HG02870 (cell line): ENCODE measurements at regions not wholly inside any gene's neighbourhood (a gene's known extent, or its start where the extent isn't known, plus 50 kb on each side); places are given as distances from the start of the nearest gene placed in this dataset.

Experiments used
- ATAC-seq: cut with Tn5 transposase; IDR thresholded peaks from one replicate; pipeline ENCODE4 v1.9.1; 2021; ENCODE audit warnings: mild to moderate bottlenecking, moderate library complexity; ENCODE audit not compliant: unreplicated experiment

- ATAC-seq = no peak
These were observed 274.9 kb downstream of the LMO4 start for GRCh38 chr1:87603626-87604025.

- ATAC-seq = no peak
These were observed 284.3 kb downstream of the LMO4 start for GRCh38 chr1:87612956-87613355.

- no peak for ATAC-seq
These were observed 286.8 kb downstream of the LMO4 start for GRCh38 chr1:87615491-87615890.

GRCh38 chr1:87615901-87616300 is 287.2 kb downstream of the LMO4 start:
- ATAC-seq = no peak

GRCh38 chr1:87620807-87621206 is 292.1 kb downstream of the LMO4 start:
- ATAC-seq = no peak

GRCh38 chr1:87629673-87630072 is 301.0 kb downstream of the LMO4 start:
- no peak for ATAC-seq

- no peak for ATAC-seq
These were observed 303.6 kb downstream of the LMO4 start for GRCh38 chr1:87632232-87632631.

GRCh38 chr1:87636198-87636892 is 307.7 kb downstream of the LMO4 start:
- ATAC-seq = no peak

GRCh38 chr1:87638636-87639035 is 310.0 kb downstream of the LMO4 start:
- ATAC-seq = no peak

- ATAC-seq = no peak
These were observed 313.3 kb downstream of the LMO4 start for GRCh38 chr1:87641996-87642395.

- ATAC-seq = no peak
These were observed 314.0 kb downstream of the LMO4 start for GRCh38 chr1:87642581-87643221.

- ATAC-seq = no peak
These were observed 315.4 kb downstream of the LMO4 start for GRCh38 chr1:87644033-87644578.

GRCh38 chr1:87644579-87645190 is 316.0 kb downstream of the LMO4 start:
- ATAC-seq = no peak

- no peak for ATAC-seq
These were observed 318.9 kb downstream of the LMO4 start for GRCh38 chr1:87647430-87648177.

GRCh38 chr1:87648323-87649119 is 319.8 kb downstream of the LMO4 start:
- ATAC-seq = no peak

- ATAC-seq = no peak
These were observed 321.6 kb downstream of the LMO4 start for GRCh38 chr1:87650306-87650705.

- ATAC-seq = no peak
These were observed 323.5 kb downstream of the LMO4 start for GRCh38 chr1:87652176-87652575.

GRCh38 chr1:87665151-87665550 is 336.5 kb downstream of the LMO4 start:
- no peak for ATAC-seq

- no peak for ATAC-seq
These were observed 338.0 kb downstream of the LMO4 start for GRCh38 chr1:87666681-87667080.

GRCh38 chr1:87669674-87670073 is 341.0 kb downstream of the LMO4 start:
- ATAC-seq = no peak
